Neuronal stem cell (in vitro differentiated cells): ENCODE measurements at regions not wholly inside any gene's neighbourhood (a gene's known extent, or its start where the extent isn't known, plus 50 kb on each side); places are given as distances from the start of the nearest gene placed in this dataset.

Experiments
- DNase-seq: peaks from one replicate; pipeline ENCODE4 v3.0.0-alpha.2; 2013; ENCODE audit warnings: low spot score
- H2AFZ ChIP-seq: one replicate; pipeline ENCODE4 v1.6.1; 2013; ENCODE audit warnings: mild to moderate bottlenecking, low read length, inconsistent platforms
- H2AK5ac ChIP-seq: 2 replicates; pipeline ENCODE4 v1.6.1; 2013; ENCODE audit warnings: low read depth, mild to moderate bottlenecking, inconsistent platforms, low read length, moderate library complexity, mixed read lengths
- H2BK120ac ChIP-seq: 2 replicates; pipeline ENCODE4 v1.6.1; 2013; ENCODE audit warnings: low read depth, mild to moderate bottlenecking, inconsistent platforms, low read length, moderate library complexity, mixed read lengths
- H2BK12ac ChIP-seq: one replicate; pipeline ENCODE4 v1.6.1; 2013; ENCODE audit warnings: low read length, inconsistent platforms
- H2BK15ac ChIP-seq: 2 replicates; pipeline ENCODE4 v1.6.1; 2013; ENCODE audit warnings: mild to moderate bottlenecking, low read length, inconsistent platforms, mixed read lengths
- H2BK5ac ChIP-seq: one replicate; pipeline ENCODE4 v1.6.1; 2013; ENCODE audit warnings: inconsistent platforms, mild to moderate bottlenecking, low read length, moderate library complexity
- H3K14ac ChIP-seq: one replicate; pipeline ENCODE4 v1.6.1; 2013; ENCODE audit warnings: low read length, inconsistent platforms
- H3K18ac ChIP-seq: 2 replicates; pipeline ENCODE4 v1.6.1; 2013; ENCODE audit warnings: low read length, inconsistent platforms
- H3K23ac ChIP-seq: 2 replicates; pipeline ENCODE4 v1.6.1; 2013; ENCODE audit warnings: low read depth, mild to moderate bottlenecking, mixed read lengths, low read length, inconsistent platforms; ENCODE audit not compliant: poor library complexity
- H3K27ac ChIP-seq: replicated peaks from 3 replicates; pipeline ENCODE4 v1.5.1; 2013; ENCODE audit warnings: low read length, inconsistent platforms
- H3K27me3 ChIP-seq, 3 experiments: 2 replicates each; pipeline ENCODE4 v1.6.1; 2013; ENCODE audit warnings: low read length in 3 of 3, mild to moderate bottlenecking in 2 of 3, inconsistent platforms in 1 of 3, low read depth in 1 of 3, mixed read lengths in 1 of 3, moderate library complexity in 1 of 3; ENCODE audit not compliant: control insufficient read depth in 3 of 3, insufficient read depth in 3 of 3
- H3K36me3 ChIP-seq, 2 donors: replicated peaks in 1 of 2; 2 replicates each; pipeline ENCODE4 v1.6.1; 2013; ENCODE audit warnings: low read length in 2 of 2; ENCODE audit not compliant: control insufficient read depth in 2 of 2, insufficient read depth in 2 of 2
- H3K4ac ChIP-seq: 2 replicates; pipeline ENCODE4 v1.6.1; 2013; ENCODE audit warnings: inconsistent platforms, mild to moderate bottlenecking, low read length, moderate library complexity
- H3K4me1 ChIP-seq, 2 donors: 1 replicate in 1 of 2; 2 replicates in 1 of 2; pipeline ENCODE4 v1.6.1; 2013; ENCODE audit warnings: low read length in 2 of 2, low read depth in 1 of 2; ENCODE audit not compliant: control insufficient read depth in 2 of 2, insufficient read depth in 1 of 2
- H3K4me2 ChIP-seq: one replicate; pipeline ENCODE4 v1.6.1; 2013; ENCODE audit warnings: mild to moderate bottlenecking, low read length, inconsistent platforms; ENCODE audit not compliant: insufficient read depth, poor library complexity, severe bottlenecking
- H3K4me3 ChIP-seq, 2 donors: 2 replicates each; pipeline ENCODE4 v1.5.1; 2013; ENCODE audit warnings: low read length in 2 of 2, mild to moderate bottlenecking in 2 of 2, inconsistent platforms in 1 of 2, moderate library complexity in 1 of 2
- H3K79me1 ChIP-seq: one replicate; pipeline ENCODE4 v1.6.1; 2013; ENCODE audit warnings: low read depth, mild to moderate bottlenecking, inconsistent platforms, low read length, moderate library complexity
- H3K9ac ChIP-seq: one replicate; pipeline ENCODE4 v1.6.1; 2013; ENCODE audit warnings: mild to moderate bottlenecking, low read depth, low read length, inconsistent platforms; ENCODE audit not compliant: poor library complexity
- H3K9me3 ChIP-seq, 2 donors: replicated peaks in 1 of 2; 2 replicates each; pipeline versions ENCODE3 to v1.6.1; 2013; ENCODE audit warnings: low read length in 2 of 2, mild to moderate bottlenecking in 2 of 2, inconsistent platforms in 1 of 2, low read depth in 1 of 2, mixed read lengths in 1 of 2, moderate library complexity in 1 of 2; ENCODE audit not compliant: control insufficient read depth in 2 of 2, insufficient read depth in 1 of 2
- H4K8ac ChIP-seq: one replicate; pipeline ENCODE4 v1.6.1; 2013; ENCODE audit warnings: low read depth, mild to moderate bottlenecking, inconsistent platforms, low read length, moderate library complexity
- H4K91ac ChIP-seq: one replicate; pipeline ENCODE4 v1.6.1; 2013; ENCODE audit warnings: low read length, low read depth, mild to moderate bottlenecking, inconsistent platforms; ENCODE audit not compliant: poor library complexity
- WGBS, 2 donors: extraction: QIAGEN DNeasy Blood & Tissue Kit; methylation state at CpG; one replicate each; pipeline ENCODE4 v1.1.7; 2013; ENCODE audit warnings: missing lambda C conversion rate in 2 of 2, mixed read lengths in 1 of 2; ENCODE audit not compliant: insufficient read length in 2 of 2, insufficient replicate concordance in 1 of 2; ENCODE audit errors: extremely low coverage in 2 of 2; 5-methylcytosine and 5-hydroxymethylcytosine counted together

GRCh38 chr7:67547183-67547907 lies 550.7 kb downstream of the TYW1 start:
- H3K4me2 ChIP-seq: no peak overlapping the region
- H3K27ac ChIP-seq: no peak overlapping the region
- H3K23ac ChIP-seq: no peak overlapping the region
- H3K14ac ChIP-seq: no peak overlapping the region
- H3K9me3 ChIP-seq: no peaks in the 10 kb centered on the region
- no peak overlapping the region for H2BK120ac ChIP-seq
- H4K91ac ChIP-seq: no peak overlapping the region
- no peaks in the 10 kb centered on the region for H3K79me1 ChIP-seq
- no peaks in the 10 kb centered on the region for H3K4me1 ChIP-seq
- H2BK5ac ChIP-seq: no peak overlapping the region
- no peaks in the 10 kb centered on the region for H3K27me3 ChIP-seq
- H4K8ac ChIP-seq: no peak overlapping the region
- no peak overlapping the region for H2BK15ac ChIP-seq
- no peak overlapping the region for H2AFZ ChIP-seq
- WGBS, 2 donors: no CpG with 5 or more reads among the region's 7 CpGs
- H3K9ac ChIP-seq: no peak overlapping the region
- H3K18ac ChIP-seq: no peak overlapping the region
- H2AK5ac ChIP-seq: no peak overlapping the region
- H2BK12ac ChIP-seq: no peak overlapping the region
- no peak for DNase-seq
- no peaks in the 10 kb centered on the region for H3K36me3 ChIP-seq
- H3K4ac ChIP-seq: no peak overlapping the region
- H3K4me3 ChIP-seq: no peak overlapping the region

GRCh38 chr7:67549126-67549525 lies 552.5 kb downstream of the TYW1 start:
- H3K4me3 ChIP-seq: no peak overlapping the region
- H2BK15ac ChIP-seq: no peak overlapping the region
- no peak overlapping the region for H4K8ac ChIP-seq
- H3K79me1 ChIP-seq: no peaks in the 10 kb centered on the region
- no peak overlapping the region for H3K9ac ChIP-seq
- no peak overlapping the region for H3K23ac ChIP-seq
- H3K4me1 ChIP-seq: no peaks in the 10 kb centered on the region
- H2BK12ac ChIP-seq: no peak overlapping the region
- no peak overlapping the region for H4K91ac ChIP-seq
- H2BK120ac ChIP-seq: no peak overlapping the region
- H3K27ac ChIP-seq: no peak overlapping the region
- no peak overlapping the region for H2BK5ac ChIP-seq
- WGBS, 2 donors: no CpG with 5 or more reads among the region's 3 CpGs
- DNase-seq: no peak
- no peak overlapping the region for H2AK5ac ChIP-seq
- H3K36me3 ChIP-seq: no peaks in the 10 kb centered on the region
- no peak overlapping the region for H3K14ac ChIP-seq
- H3K9me3 ChIP-seq: no peaks in the 10 kb centered on the region
- no peaks in the 10 kb centered on the region for H3K27me3 ChIP-seq
- H3K18ac ChIP-seq: no peak overlapping the region
- no peak overlapping the region for H3K4ac ChIP-seq
- H2AFZ ChIP-seq: no peak overlapping the region
- no peak overlapping the region for H3K4me2 ChIP-seq

- Histone ChIP-seq H3K4ac (no peak overlapping the region), H2BK120ac (no peak overlapping the region), H3K9ac (no peak overlapping the region), H3K18ac (no peak overlapping the region), H4K91ac (no peak overlapping the region), H3K4me1 (no peaks in the 10 kb centered on the region), H3K14ac (no peak overlapping the region), H2BK15ac (no peak overlapping the region), H2AFZ (no peak overlapping the region), H3K27me3 (no peaks in the 10 kb centered on the region), H2BK12ac (no peak overlapping the region), H3K36me3 (no peaks in the 10 kb centered on the region), H3K4me2 (no peak overlapping the region), H3K4me3 (no peak overlapping the region), H3K23ac (no peak overlapping the region), H3K79me1 (no peaks in the 10 kb centered on the region), H3K9me3 (no peaks in the 10 kb centered on the region), H2BK5ac (no peak overlapping the region), H4K8ac (no peak overlapping the region), H2AK5ac (no peak overlapping the region), H3K27ac (no peak overlapping the region)
- no peak for DNase-seq
- WGBS, 2 donors: no CpG with 5 or more reads among the region's 13 CpGs
These were observed 554.3 kb downstream of the TYW1 start for GRCh38 chr7:67550801-67551436.

GRCh38 chr7:67552738-67553137 lies 556.1 kb downstream of the TYW1 start:
- no peak for DNase-seq
- Histone ChIP-seq H3K79me1 (no peaks in the 10 kb centered on the region), H2BK12ac (no peak overlapping the region), H2AK5ac (no peak overlapping the region), H3K4me3 (no peak overlapping the region), H3K9me3 (no peaks in the 10 kb centered on the region), H3K9ac (no peak overlapping the region), H2AFZ (no peak overlapping the region), H4K91ac (no peak overlapping the region), H3K23ac (no peak overlapping the region), H3K14ac (no peak overlapping the region), H2BK15ac (no peak overlapping the region), H3K4me2 (no peak overlapping the region), H2BK120ac (no peak overlapping the region), H3K4me1 (no peaks in the 10 kb centered on the region), H3K4ac (no peak overlapping the region), H3K18ac (no peak overlapping the region), H3K27me3 (no peaks in the 10 kb centered on the region), H3K36me3 (no peaks in the 10 kb centered on the region), H2BK5ac (no peak overlapping the region), H3K27ac (no peak overlapping the region), H4K8ac (no peak overlapping the region)
- no CpG with 5 or more reads among the region's 5 CpGs for WGBS, 2 donors
